ENCODE measurements at regions not wholly inside any gene's neighbourhood (a gene's known extent, or its start where the extent isn't known, plus 50 kb on each side); places are given as distances from the start of the nearest gene placed in this dataset.

- DNase-seq (no peak), ATAC-seq (peak in 1 of 4 donors; percentile 29), FAIRE-seq (peak; percentile 20)
- no peaks in the 10 kb centered on the region for H3K27me3 ChIP-seq
- intact Hi-C loops (cut with DNase I) = no loop called here
- no peaks in the 10 kb centered on the region for H3K9me3 ChIP-seq
- WGBS, 2 donors = 41% methylated on average over 3 of the region's 3 CpGs
- H3K27ac ChIP-seq = no peak overlapping the region
- TF ChIP-seq CTCF (IDR thresholded peaks at IDR 0.05) = no peak
- peaks cover 0 to 7% (median 0%) of the 10 kb centered on the region in 3 donors for H3K4me1 ChIP-seq
- no peak overlapping the region for H3K4me3 ChIP-seq
- no peaks in the 10 kb centered on the region for H3K36me3 ChIP-seq
These were observed 116.3 kb upstream of the KLHL29 start for GRCh38 chr2:23268467-23269263.

- Histone ChIP-seq H3K27me3 (no peaks in the 10 kb centered on the region), H3K4me3 (no peak overlapping the region), H3K27ac (no peak overlapping the region), H3K9me3 (no peaks in the 10 kb centered on the region), H3K36me3 (no peaks in the 10 kb centered on the region), H3K4me1 (peaks cover 0 to 7% (median 0%) of the 10 kb centered on the region in 3 donors)
- DNase-seq (no peak), FAIRE-seq (no peak), ATAC-seq (no peak)
- intact Hi-C loops (cut with DNase I) = no loop called here
- WGBS, 2 donors = 59 to 60% methylated on average over 3 of the region's 3 CpGs
- TF ChIP-seq CTCF (IDR thresholded peaks at IDR 0.05) = no peak
These were observed 115.2 kb upstream of the KLHL29 start for GRCh38 chr2:23269747-23270146.

GRCh38 chr2:23270810-23271209, 114.2 kb upstream of the KLHL29 start:
- no peaks in the 10 kb centered on the region for H3K9me3 ChIP-seq
- FAIRE-seq (no peak), ATAC-seq (no peak)

GRCh38 chr2:23271230-23271629, 113.7 kb upstream of the KLHL29 start:
- no peaks in the 10 kb centered on the region for H3K36me3 ChIP-seq
- H3K4me3 ChIP-seq = no peak overlapping the region
- H3K27ac ChIP-seq = no peak overlapping the region
- ATAC-seq (no peak), FAIRE-seq (no peak), DNase-seq (no peak)
- peaks cover 0 to 7% (median 0%) of the 10 kb centered on the region in 3 donors for H3K4me1 ChIP-seq
- no peak for TF ChIP-seq CTCF (IDR thresholded peaks at IDR 0.05)
- WGBS, 2 donors = 82 to 87% methylated on average over 4 of the region's 4 CpGs
- intact Hi-C loops (cut with DNase I) = no loop called here
- H3K27me3 ChIP-seq = no peaks in the 10 kb centered on the region
- H3K9me3 ChIP-seq = no peaks in the 10 kb centered on the region

More at GRCh38 chr2:23270810-23271209, 114.2 kb upstream of the KLHL29 start:
- intact Hi-C loops (cut with DNase I) = no loop called here
- H3K36me3 ChIP-seq = no peaks in the 10 kb centered on the region
- H3K27me3 ChIP-seq = no peaks in the 10 kb centered on the region
- H3K4me1 ChIP-seq = peaks cover 0 to 7% (median 0%) of the 10 kb centered on the region in 3 donors
- TF ChIP-seq CTCF (IDR thresholded peaks at IDR 0.05) = no peak
- H3K27ac ChIP-seq = no peak overlapping the region
- WGBS, 2 donors = 78 to 87% methylated on average over 1 of the region's 1 CpG
- no peak for DNase-seq
- no peak overlapping the region for H3K4me3 ChIP-seq

GRCh38 chr2:23273786-23274185, 111.2 kb upstream of the KLHL29 start:
- TF ChIP-seq CTCF (IDR thresholded peaks at IDR 0.05) = no peak
- intact Hi-C loops (cut with DNase I) = no loop called here
- FAIRE-seq = no peak
- DNase-seq = no peak
- H3K27ac ChIP-seq = no peak overlapping the region
- no peaks in the 10 kb centered on the region for H3K27me3 ChIP-seq
- H3K4me3 ChIP-seq = no peak overlapping the region
- no peaks in the 10 kb centered on the region for H3K36me3 ChIP-seq
- H3K4me1 ChIP-seq = peaks cover 0 to 4% (median 0%) of the 10 kb centered on the region in 3 donors
- 85 to 91% methylated on average over 3 of the region's 3 CpGs for WGBS, 2 donors
- ATAC-seq = no peak
- H3K9me3 ChIP-seq = no peaks in the 10 kb centered on the region

Data from pancreas (tissue), 10 donors.